Cardiac muscle cell (in vitro differentiated cells and primary cell): ENCODE measurements at regions not wholly inside any gene's neighbourhood (a gene's known extent, or its start where the extent isn't known, plus 50 kb on each side); places are given as distances from the start of the nearest gene placed in this dataset.

Experiments used
- DNase-seq, 2 donors: peaks; one replicate each; pipeline versions ENCODE4 v3.0.0 to v3.0.0-alpha.2; 2010 to 2017; ENCODE audit warnings: low read depth in 1 of 2, low spot score in 1 of 2
- H3K27ac ChIP-seq: fragments of 200-600 bp; sonication (generic); 2 replicates; pipeline ENCODE4 v1.5.1; 2016
- H3K27me3 ChIP-seq: fragments of 200-600 bp; sonication (generic); 2 replicates; pipeline ENCODE4 v1.6.0; 2016; ENCODE audit warnings: control low read depth
- H3K36me3 ChIP-seq: fragments of 200-600 bp; sonication (generic); 2 replicates; pipeline ENCODE4 v1.5.1; 2016; ENCODE audit warnings: control low read depth
- H3K4me1 ChIP-seq: fragments of 200-600 bp; sonication (generic); 2 replicates; pipeline ENCODE4 v1.8.1; 2017; ENCODE audit warnings: low read depth, mild to moderate bottlenecking, mixed run types
- H3K4me3 ChIP-seq: fragments of 200-600 bp; sonication (generic); 2 replicates; pipeline ENCODE4 v1.5.1; 2016; ENCODE audit warnings: mild to moderate bottlenecking
- H3K9me3 ChIP-seq: fragments of 200-600 bp; sonication (generic); 2 replicates; pipeline ENCODE4 v1.5.1; 2017; ENCODE audit warnings: low read depth, mild to moderate bottlenecking, control low read depth
- CTCF ChIP-seq: IDR thresholded peaks from 2 replicates; pipeline ENCODE4 v1.5.1; 2012; ENCODE audit warnings: low read depth, mild to moderate bottlenecking, low read length

- Histone ChIP-seq H3K4me1 (peaks cover 7% of the 10 kb centered on the region), H3K36me3 (no peaks in the 10 kb centered on the region), H3K9me3 (no peaks in the 10 kb centered on the region), H3K4me3 (no peak overlapping the region), H3K27ac (no peak overlapping the region), H3K27me3 (no peaks in the 10 kb centered on the region)
- TF ChIP-seq CTCF: no peak
- DNase-seq: no peak
These were observed 61.7 kb upstream of the PPP2R2B start for GRCh38 chr5:146940295-146940694.

DNA sequence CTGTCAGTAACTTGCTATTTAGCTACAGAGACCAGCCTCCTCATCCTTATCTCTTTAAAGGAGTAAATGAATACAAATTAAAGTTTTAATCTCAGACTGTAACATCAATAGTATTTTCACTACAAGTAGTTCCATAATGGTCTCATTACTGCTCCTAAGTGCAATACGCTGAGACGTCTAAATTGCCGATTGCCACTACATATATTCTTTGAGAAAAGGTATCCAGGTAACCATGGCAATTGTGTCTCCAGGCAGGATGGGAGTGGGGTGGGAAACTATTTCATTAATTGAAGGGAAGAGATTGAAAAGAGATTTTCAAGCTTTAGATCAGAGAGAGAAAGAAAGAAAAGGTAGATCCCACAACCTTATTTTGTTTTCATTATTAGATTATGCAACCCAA is 65.5 kb upstream of the PPP2R2B start:
- Histone ChIP-seq H3K4me1 (no peaks in the 10 kb centered on the region), H3K9me3 (no peaks in the 10 kb centered on the region), H3K27ac (no peak overlapping the region), H3K36me3 (no peaks in the 10 kb centered on the region), H3K4me3 (no peak overlapping the region), H3K27me3 (no peaks in the 10 kb centered on the region)
- no peak for TF ChIP-seq CTCF
- DNase-seq: no peak

- no peak overlapping the region for H3K27ac ChIP-seq
- no peak for DNase-seq
- no peaks in the 10 kb centered on the region for H3K9me3 ChIP-seq
- no peaks in the 10 kb centered on the region for H3K4me1 ChIP-seq
- H3K36me3 ChIP-seq: no peaks in the 10 kb centered on the region
- H3K27me3 ChIP-seq: no peaks in the 10 kb centered on the region
- TF ChIP-seq CTCF: no peak
- H3K4me3 ChIP-seq: no peak overlapping the region
These were observed 66.4 kb upstream of the PPP2R2B start for GRCh38 chr5:146944764-146945616.

DNA sequence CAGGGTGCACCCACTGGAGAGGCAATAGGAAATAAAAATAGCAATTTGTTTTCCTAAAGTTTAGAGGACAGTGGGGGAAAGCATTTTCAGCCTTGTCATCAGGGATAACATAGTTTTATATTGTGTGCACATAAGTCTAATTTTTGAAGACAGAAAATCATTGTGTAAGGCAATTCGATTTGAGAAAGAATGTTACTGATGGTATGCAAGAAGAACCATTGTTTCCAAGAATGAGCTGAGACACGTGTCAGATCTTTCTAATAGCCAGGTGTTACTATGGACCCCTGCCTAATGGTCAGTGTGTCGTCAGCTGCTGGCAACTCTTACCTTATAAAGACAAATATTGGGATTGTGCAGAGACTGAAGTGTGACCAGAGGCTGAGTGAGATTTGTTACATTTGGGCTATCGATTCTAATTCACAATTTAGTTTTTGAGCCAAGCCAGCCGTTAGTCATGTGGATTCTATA is 67.1 kb upstream of the PPP2R2B start:
- DNase-seq: no peak

DNA sequence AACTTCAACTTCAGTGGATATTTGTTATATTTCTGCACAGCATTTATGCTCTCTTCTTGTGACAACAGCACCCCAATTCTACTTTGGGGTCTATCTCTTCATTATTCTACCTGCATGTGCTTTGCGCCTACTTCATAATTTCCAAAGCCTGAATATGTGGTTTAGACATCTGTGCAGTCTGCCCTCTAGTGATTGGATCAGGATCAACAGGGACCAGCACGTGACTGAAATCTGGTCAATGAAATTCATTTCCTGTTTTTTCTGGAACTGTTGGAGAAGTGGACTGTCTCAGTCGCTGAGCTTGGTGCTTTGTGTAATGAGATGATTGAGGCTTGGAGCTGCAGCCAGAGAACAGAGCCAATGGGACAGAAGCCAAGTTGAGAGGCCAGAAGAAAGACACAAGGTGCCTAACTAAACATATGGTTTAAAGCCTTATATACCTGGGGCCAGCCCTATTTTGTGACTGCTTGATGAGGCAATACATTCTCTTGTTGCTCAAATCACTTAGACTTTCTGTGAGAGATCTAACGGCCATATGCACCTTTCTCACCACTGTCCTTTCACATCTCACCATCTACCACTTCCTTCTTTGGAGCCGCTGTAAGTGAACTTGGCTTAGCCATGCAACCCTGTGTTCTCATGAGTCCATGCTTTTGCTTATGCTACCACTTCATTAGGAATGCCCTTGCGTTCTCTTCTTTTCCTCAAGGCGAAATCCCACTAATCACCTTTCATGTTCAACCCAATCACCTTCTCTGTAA is 68.8 kb upstream of the PPP2R2B start:
- Histone ChIP-seq H3K27ac (no peak overlapping the region), H3K9me3 (no peaks in the 10 kb centered on the region), H3K36me3 (no peaks in the 10 kb centered on the region), H3K4me3 (no peak overlapping the region), H3K27me3 (no peaks in the 10 kb centered on the region), H3K4me1 (no peaks in the 10 kb centered on the region)
- peak; percentile 10 to 45 for DNase-seq
- peak; percentile 13 for TF ChIP-seq CTCF

More for the DNA sequence above, 67.1 kb upstream of the PPP2R2B start:
- Histone ChIP-seq H3K4me1 (no peaks in the 10 kb centered on the region), H3K36me3 (no peaks in the 10 kb centered on the region), H3K27me3 (no peaks in the 10 kb centered on the region), H3K9me3 (no peaks in the 10 kb centered on the region), H3K27ac (no peak overlapping the region), H3K4me3 (no peak overlapping the region)
- no peak for TF ChIP-seq CTCF
